ENCODE measurements at regions not wholly inside any gene's neighbourhood (a gene's known extent, or its start where the extent isn't known, plus 50 kb on each side); places are given as distances from the start of the nearest gene placed in this dataset.

GRCh38 chr5:155285706-155286105, 272.2 kb downstream of the KIF4B start:
- TF ChIP-seq CTCF (conservative IDR thresholded peaks at IDR 0.05; ENCODE audit: low read depth, low read length) (no peak), RAD21 (IDR thresholded peaks at IDR 0.05; ENCODE audit: low read length) (no peak), POLR2A (IDR thresholded peaks at IDR 0.05; ENCODE audit: low read depth, low read length) (no peak), RFX5 (IDR thresholded peaks at IDR 0.05; ENCODE audit: low read depth, low read length) (no peak), NFE2L2 (IDR thresholded peaks at IDR 0.05; ENCODE audit: low read depth, low read length) (no peak), MXI1 (IDR thresholded peaks at IDR 0.05; ENCODE audit: borderline replicate concordance, low read depth, low read length) (no peak), BHLHE40 (IDR thresholded peaks at IDR 0.05; ENCODE audit: low read depth, low read length) (no peak), USF2 (IDR thresholded peaks at IDR 0.05; ENCODE audit: low read depth, low read length) (no peak)
